Uterus (tissue), 2 donors: ENCODE measurements at regions not wholly inside any gene's neighbourhood (a gene's known extent, or its start where the extent isn't known, plus 50 kb on each side); places are given as distances from the start of the nearest gene placed in this dataset.

Experiments
- POLR2A ChIP-seq, 2 donors: fragments of 450-650 bp; IDR thresholded peaks; one replicate each; pipeline ENCODE4 v1.6.1; 2016; ENCODE audit warnings: antibody characterized with exemption in 2 of 2, mild to moderate bottlenecking in 1 of 2, moderate library complexity in 1 of 2
- TF ChIP-seq, protein P1 (sequence below), 4 experiments: fragments of 200-600 bp in 2 of 4; fragments of 450-650 bp in 2 of 4; sonication (generic) in 2 of 4; IDR thresholded peaks; one replicate each; pipeline ENCODE4 v1.5.1; 2016 to 2019; ENCODE audit warnings: antibody characterized with exemption in 4 of 4, mild to moderate bottlenecking in 2 of 4, moderate library complexity in 1 of 4

DNA sequence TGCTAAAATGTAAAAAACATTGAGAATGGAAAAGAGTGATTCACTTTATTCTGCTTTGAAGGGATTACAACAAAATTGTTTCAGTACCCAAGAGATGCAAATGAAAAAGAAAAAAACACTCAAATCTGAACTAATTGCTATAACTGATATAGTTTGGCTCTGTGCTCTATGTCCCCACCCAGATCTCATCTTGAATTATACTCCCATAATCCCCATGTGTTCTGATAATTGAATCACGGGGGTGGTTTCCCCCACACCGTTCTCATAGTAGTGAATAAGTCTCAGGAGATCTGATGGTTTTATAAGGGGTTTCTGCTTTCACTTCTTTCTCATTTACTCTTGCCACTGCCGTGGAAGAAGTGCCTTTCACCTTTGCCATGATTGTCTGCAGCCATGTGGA lies 213.6 kb upstream of the GALNTL6 start:
- TF ChIP-seq, protein P1, sequence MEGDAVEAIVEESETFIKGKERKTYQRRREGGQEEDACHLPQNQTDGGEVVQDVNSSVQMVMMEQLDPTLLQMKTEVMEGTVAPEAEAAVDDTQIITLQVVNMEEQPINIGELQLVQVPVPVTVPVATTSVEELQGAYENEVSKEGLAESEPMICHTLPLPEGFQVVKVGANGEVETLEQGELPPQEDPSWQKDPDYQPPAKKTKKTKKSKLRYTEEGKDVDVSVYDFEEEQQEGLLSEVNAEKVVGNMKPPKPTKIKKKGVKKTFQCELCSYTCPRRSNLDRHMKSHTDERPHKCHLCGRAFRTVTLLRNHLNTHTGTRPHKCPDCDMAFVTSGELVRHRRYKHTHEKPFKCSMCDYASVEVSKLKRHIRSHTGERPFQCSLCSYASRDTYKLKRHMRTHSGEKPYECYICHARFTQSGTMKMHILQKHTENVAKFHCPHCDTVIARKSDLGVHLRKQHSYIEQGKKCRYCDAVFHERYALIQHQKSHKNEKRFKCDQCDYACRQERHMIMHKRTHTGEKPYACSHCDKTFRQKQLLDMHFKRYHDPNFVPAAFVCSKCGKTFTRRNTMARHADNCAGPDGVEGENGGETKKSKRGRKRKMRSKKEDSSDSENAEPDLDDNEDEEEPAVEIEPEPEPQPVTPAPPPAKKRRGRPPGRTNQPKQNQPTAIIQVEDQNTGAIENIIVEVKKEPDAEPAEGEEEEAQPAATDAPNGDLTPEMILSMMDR (IDR thresholded peaks at IDR 0.05): no peak
- TF ChIP-seq POLR2A (IDR thresholded peaks at IDR 0.05): no peak
